NT2/D1 (cell line): ENCODE measurements at regions not wholly inside any gene's neighbourhood (a gene's known extent, or its start where the extent isn't known, plus 50 kb on each side); places are given as distances from the start of the nearest gene placed in this dataset.

Source experiments
- SUZ12 ChIP-seq: IDR thresholded peaks from 2 replicates; pipeline ENCODE4 v1.6.1; 2011; ENCODE audit not compliant: insufficient read length, insufficient read depth; ENCODE audit errors: extremely low read depth
- YY1 ChIP-seq: IDR thresholded peaks from 2 replicates; pipeline ENCODE4 v1.6.1; 2011; ENCODE audit not compliant: insufficient read length, insufficient read depth
- ZNF274 ChIP-seq: IDR thresholded peaks from 2 replicates; pipeline ENCODE4 v1.6.1; 2011; ENCODE audit warnings: mild to moderate bottlenecking, low read depth, low read length

DNA sequence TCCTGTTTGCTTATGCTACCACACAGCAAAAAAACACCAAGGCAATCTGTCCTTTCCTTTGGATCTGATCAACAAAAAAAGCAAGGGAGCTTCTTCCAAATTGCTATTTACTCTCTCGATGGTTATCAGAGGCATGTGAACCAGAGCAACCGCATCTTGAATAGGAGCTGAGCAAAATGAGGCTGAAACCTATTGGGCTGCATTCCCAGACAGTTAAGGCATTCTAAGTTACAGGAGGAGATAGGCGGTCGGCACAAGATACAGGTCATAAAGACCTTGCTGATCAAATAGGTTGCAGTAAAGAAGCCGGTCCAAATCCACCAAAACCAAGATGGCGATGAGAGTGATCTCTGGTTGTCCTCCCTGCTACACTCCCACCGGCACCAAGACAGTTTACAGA lies 76.8 kb upstream of the FRMD4A start:
- TF ChIP-seq ZNF274: no peak
- no peak for TF ChIP-seq YY1
- TF ChIP-seq SUZ12: no peak
